ENCODE measurements at regions not wholly inside any gene's neighbourhood (a gene's known extent, or its start where the extent isn't known, plus 50 kb on each side); places are given as distances from the start of the nearest gene placed in this dataset.

DNA sequence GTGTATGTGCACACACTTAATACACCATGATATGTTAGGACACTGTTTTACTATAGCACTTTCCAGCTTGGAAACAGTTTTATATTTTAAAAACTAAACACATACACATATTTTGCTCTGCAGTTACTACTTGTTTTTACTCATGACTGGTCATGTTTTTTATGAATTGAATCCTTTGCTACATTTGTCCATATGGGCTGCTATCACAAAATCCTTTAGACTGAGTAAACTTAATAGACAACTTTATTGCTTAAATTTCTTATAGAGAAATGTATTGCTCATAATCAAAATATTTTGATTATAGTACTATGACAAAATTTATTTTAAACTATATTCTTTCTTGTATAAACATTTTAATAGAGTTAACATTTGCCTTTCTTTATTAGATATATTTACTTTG, 314.8 kb downstream of the RBM43 start:
- TF ChIP-seq, protein P1, sequence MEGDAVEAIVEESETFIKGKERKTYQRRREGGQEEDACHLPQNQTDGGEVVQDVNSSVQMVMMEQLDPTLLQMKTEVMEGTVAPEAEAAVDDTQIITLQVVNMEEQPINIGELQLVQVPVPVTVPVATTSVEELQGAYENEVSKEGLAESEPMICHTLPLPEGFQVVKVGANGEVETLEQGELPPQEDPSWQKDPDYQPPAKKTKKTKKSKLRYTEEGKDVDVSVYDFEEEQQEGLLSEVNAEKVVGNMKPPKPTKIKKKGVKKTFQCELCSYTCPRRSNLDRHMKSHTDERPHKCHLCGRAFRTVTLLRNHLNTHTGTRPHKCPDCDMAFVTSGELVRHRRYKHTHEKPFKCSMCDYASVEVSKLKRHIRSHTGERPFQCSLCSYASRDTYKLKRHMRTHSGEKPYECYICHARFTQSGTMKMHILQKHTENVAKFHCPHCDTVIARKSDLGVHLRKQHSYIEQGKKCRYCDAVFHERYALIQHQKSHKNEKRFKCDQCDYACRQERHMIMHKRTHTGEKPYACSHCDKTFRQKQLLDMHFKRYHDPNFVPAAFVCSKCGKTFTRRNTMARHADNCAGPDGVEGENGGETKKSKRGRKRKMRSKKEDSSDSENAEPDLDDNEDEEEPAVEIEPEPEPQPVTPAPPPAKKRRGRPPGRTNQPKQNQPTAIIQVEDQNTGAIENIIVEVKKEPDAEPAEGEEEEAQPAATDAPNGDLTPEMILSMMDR (IDR thresholded peaks at IDR 0.05), result no peak
- TF ChIP-seq SIN3A (IDR thresholded peaks at IDR 0.05; ENCODE audit: borderline replicate concordance, insufficient read depth, low read depth, low read length), result no peak
- TF ChIP-seq, protein P2, sequence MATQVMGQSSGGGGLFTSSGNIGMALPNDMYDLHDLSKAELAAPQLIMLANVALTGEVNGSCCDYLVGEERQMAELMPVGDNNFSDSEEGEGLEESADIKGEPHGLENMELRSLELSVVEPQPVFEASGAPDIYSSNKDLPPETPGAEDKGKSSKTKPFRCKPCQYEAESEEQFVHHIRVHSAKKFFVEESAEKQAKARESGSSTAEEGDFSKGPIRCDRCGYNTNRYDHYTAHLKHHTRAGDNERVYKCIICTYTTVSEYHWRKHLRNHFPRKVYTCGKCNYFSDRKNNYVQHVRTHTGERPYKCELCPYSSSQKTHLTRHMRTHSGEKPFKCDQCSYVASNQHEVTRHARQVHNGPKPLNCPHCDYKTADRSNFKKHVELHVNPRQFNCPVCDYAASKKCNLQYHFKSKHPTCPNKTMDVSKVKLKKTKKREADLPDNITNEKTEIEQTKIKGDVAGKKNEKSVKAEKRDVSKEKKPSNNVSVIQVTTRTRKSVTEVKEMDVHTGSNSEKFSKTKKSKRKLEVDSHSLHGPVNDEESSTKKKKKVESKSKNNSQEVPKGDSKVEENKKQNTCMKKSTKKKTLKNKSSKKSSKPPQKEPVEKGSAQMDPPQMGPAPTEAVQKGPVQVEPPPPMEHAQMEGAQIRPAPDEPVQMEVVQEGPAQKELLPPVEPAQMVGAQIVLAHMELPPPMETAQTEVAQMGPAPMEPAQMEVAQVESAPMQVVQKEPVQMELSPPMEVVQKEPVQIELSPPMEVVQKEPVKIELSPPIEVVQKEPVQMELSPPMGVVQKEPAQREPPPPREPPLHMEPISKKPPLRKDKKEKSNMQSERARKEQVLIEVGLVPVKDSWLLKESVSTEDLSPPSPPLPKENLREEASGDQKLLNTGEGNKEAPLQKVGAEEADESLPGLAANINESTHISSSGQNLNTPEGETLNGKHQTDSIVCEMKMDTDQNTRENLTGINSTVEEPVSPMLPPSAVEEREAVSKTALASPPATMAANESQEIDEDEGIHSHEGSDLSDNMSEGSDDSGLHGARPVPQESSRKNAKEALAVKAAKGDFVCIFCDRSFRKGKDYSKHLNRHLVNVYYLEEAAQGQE (IDR thresholded peaks at IDR 0.05; ENCODE audit: insufficient read depth in 1 of 2, low read depth in 2 of 2, low read length in 1 of 2), result no peak
- no peak for TF ChIP-seq POLR2AphosphoS5 (IDR thresholded peaks at IDR 0.05; ENCODE audit: low read depth, low read length)
- TF ChIP-seq TCF7L2 (IDR thresholded peaks at IDR 0.05; ENCODE audit: low read depth, low read length), result no peak
- ChIA-PET CTCF (no interaction called here), POLR2A (no interaction called here)
- no TSS peak for BruUV-seq (replicated peaks)
- Histone ChIP-seq H3K4me3 (ENCODE audit: low read depth in 2 of 2, low read length in 2 of 2) (no peak overlapping the region), H3K27ac (ENCODE audit: low read length) (no peak overlapping the region), H3K36me3 (ENCODE audit: control insufficient read depth, insufficient read depth, low read length) (no peaks in the 10 kb centered on the region), H3K4me1 (ENCODE audit: control insufficient read depth, insufficient read depth, low read length) (no peaks in the 10 kb centered on the region), H3K9me3 (ENCODE audit: control insufficient read depth, insufficient read depth, low read depth, low read length) (no peaks in the 10 kb centered on the region), H3K27me3 (ENCODE audit: control insufficient read depth, insufficient read depth, low read length) (no peaks in the 10 kb centered on the region)
- intact Hi-C loops (cut with micrococcal nuclease; ENCODE audit: unreplicated experiment) (no loop called here), in situ Hi-C loops (cut with HindIII; ENCODE audit: low pct_unique_long_range_greater_than_20kb, low sequenced_read_pairs) (no loop called here)
- ATAC-seq (no peak), DNase-seq (ENCODE audit: low read depth, low spot score) (no peak)

DNA sequence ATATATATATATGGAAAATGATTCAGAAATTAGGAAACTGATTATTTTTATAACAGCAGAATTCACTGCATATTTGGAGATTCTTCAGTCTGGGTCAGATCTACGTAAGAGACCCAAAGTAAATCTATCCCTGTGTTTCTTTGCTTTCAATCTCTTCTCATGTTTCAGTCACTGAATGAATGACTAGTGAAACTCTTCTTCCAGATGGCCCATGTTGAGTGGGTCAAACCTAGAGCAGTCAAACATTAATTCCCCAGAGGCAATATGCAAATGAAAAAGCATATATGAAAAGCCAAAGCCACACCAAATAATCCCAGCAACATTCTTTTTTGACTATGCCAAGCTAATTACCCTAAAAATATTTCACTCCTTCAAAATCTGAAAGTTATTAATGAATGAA, 317.3 kb downstream of the RBM43 start:
- Histone ChIP-seq H3K27me3 (ENCODE audit: control insufficient read depth, insufficient read depth, low read length) (no peaks in the 10 kb centered on the region), H3K36me3 (ENCODE audit: control insufficient read depth, insufficient read depth, low read length) (no peaks in the 10 kb centered on the region), H3K27ac (ENCODE audit: low read length) (no peak overlapping the region), H3K4me1 (ENCODE audit: control insufficient read depth, insufficient read depth, low read length) (no peaks in the 10 kb centered on the region), H3K4me3 (ENCODE audit: low read depth in 2 of 2, low read length in 2 of 2) (no peak overlapping the region), H3K9me3 (ENCODE audit: control insufficient read depth, insufficient read depth, low read depth, low read length) (no peaks in the 10 kb centered on the region)
- no peak for DNase-seq (ENCODE audit: low read depth, low spot score)
- ChIA-PET CTCF (no interaction called here), POLR2A (no interaction called here)
- in situ Hi-C loops (cut with HindIII; ENCODE audit: low pct_unique_long_range_greater_than_20kb, low sequenced_read_pairs), result no loop called here
- no peak for ATAC-seq
- no TSS peak for BruUV-seq (replicated peaks)
- intact Hi-C loops (cut with micrococcal nuclease; ENCODE audit: unreplicated experiment), result no loop called here
- TF ChIP-seq SIN3A (IDR thresholded peaks at IDR 0.05; ENCODE audit: borderline replicate concordance, insufficient read depth, low read depth, low read length) (no peak), TCF7L2 (IDR thresholded peaks at IDR 0.05; ENCODE audit: low read depth, low read length) (no peak), POLR2AphosphoS5 (IDR thresholded peaks at IDR 0.05; ENCODE audit: low read depth, low read length) (no peak)
- TF ChIP-seq, protein P2 (IDR thresholded peaks at IDR 0.05; ENCODE audit: insufficient read depth in 1 of 2, low read depth in 2 of 2, low read length in 1 of 2), result no peak
- TF ChIP-seq, protein P1 (IDR thresholded peaks at IDR 0.05), result no peak
